Omental fat pad (tissue), 3 donors: ENCODE measurements at regions not wholly inside any gene's neighbourhood (a gene's known extent, or its start where the extent isn't known, plus 50 kb on each side); places are given as distances from the start of the nearest gene placed in this dataset.
A peak's percentile ranks its signal among the peaks of the same experiment; 100 is the strongest.

Experiments
- ATAC-seq: fragments of 150-250 bp; one replicate; pipeline ENCODE4 v1.9.1; 2016; ENCODE audit warnings: mild to moderate bottlenecking, moderate library complexity; ENCODE audit not compliant: low FRiP score
- DNase-seq: peaks from one replicate; pipeline ENCODE4 v3.0.0-alpha.2; 2019; ENCODE audit warnings: low spot score
- TF ChIP-seq, protein P1 (sequence below), 3 donors: fragments of 450-650 bp; IDR thresholded peaks; one replicate each; pipeline ENCODE4 v1.5.1; 2016 to 2017; ENCODE audit warnings: antibody characterized with exemption in 3 of 3, mild to moderate bottlenecking in 3 of 3, moderate library complexity in 2 of 3

- ATAC-seq (no peak), DNase-seq (no peak)
- TF ChIP-seq, protein P1, sequence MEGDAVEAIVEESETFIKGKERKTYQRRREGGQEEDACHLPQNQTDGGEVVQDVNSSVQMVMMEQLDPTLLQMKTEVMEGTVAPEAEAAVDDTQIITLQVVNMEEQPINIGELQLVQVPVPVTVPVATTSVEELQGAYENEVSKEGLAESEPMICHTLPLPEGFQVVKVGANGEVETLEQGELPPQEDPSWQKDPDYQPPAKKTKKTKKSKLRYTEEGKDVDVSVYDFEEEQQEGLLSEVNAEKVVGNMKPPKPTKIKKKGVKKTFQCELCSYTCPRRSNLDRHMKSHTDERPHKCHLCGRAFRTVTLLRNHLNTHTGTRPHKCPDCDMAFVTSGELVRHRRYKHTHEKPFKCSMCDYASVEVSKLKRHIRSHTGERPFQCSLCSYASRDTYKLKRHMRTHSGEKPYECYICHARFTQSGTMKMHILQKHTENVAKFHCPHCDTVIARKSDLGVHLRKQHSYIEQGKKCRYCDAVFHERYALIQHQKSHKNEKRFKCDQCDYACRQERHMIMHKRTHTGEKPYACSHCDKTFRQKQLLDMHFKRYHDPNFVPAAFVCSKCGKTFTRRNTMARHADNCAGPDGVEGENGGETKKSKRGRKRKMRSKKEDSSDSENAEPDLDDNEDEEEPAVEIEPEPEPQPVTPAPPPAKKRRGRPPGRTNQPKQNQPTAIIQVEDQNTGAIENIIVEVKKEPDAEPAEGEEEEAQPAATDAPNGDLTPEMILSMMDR (IDR thresholded peaks at IDR 0.05), result no peak
These were observed 60.4 kb upstream of the HPF1 start for GRCh38 chr4:169818063-169818679.

DNA sequence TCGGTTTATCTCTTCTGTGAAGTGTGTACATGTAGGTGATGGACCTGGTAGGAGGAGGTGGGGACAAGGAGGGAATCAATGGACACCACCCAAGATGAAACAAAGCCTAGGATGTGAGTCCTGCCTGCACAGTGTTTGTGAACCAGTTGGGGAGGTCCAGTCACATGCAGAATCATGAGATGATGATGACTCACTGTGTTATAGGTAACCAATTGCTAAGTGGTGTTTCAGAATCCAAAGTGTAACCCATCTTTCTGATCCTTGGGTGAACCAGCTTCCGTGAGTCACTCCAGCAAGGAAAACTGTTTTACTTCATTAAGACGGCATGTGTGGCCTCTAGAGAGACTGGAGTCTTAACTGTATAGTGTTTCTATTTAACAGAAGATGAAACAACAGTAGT lies 57.9 kb upstream of the HPF1 start:
- ATAC-seq (no peak), DNase-seq (no peak)
- TF ChIP-seq, protein P1 (IDR thresholded peaks at IDR 0.05), result no peak

- TF ChIP-seq, protein P1 (IDR thresholded peaks at IDR 0.05), result no peak
- no peak for DNase-seq
- ATAC-seq, result no peak
These were observed 53.7 kb upstream of the HPF1 start for GRCh38 chr4:169811476-169811875.

GRCh38 chr4:169810325-169811323 lies 52.9 kb upstream of the HPF1 start:
- ATAC-seq (no peak), DNase-seq (no peak)
- TF ChIP-seq, protein P1 (IDR thresholded peaks at IDR 0.05), result peak in 1 of 3 donors; percentile 28

DNA sequence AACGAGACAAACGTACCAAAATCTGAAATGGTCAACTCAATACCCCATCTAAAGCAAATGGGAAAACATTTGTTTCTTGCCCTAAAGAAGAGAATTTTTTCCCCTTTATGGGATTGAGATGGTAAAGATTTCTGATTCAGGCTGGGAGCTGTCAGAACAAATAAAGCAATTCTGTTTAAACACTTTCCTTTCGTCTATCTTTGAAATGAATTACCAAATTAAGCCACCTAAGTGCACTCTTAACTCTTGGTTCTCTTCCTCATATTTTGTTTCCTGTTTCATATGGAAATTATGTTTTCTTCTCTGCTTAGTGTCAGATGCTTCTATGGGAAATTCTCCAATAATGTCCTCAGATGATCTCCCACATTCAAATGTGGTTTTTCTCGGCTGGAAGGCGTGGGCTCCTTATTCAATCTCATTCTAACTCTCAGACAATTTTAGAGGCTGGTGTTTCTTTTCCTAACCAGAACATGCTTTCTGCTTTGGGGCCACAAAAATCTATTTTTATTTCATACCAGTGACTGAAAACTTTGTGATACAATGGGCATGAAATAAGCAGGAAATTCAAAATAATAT lies 50.3 kb upstream of the HPF1 start:
- no peak for ATAC-seq
- no peak for DNase-seq
- TF ChIP-seq, protein P1 (IDR thresholded peaks at IDR 0.05), result no peak
